ENCODE measurements at regions not wholly inside any gene's neighbourhood (a gene's known extent, or its start where the extent isn't known, plus 50 kb on each side); places are given as distances from the start of the nearest gene placed in this dataset.

GRCh38 chr1:47675721-47676120 lies 237.9 kb downstream of the FOXD2 start:
- ChIA-PET CTCF (no interaction called here), POLR2A (interaction anchor here in 1 of 2 donors (0.6 kb wide), 1 partner anchor 511 kb away, joined by 3 read pairs; no protein-coding TSS in a partner anchor)
- DNase-seq: no peak
- no peaks in the 10 kb centered on the region for H3K4me1 ChIP-seq (ENCODE audit: control insufficient read depth in 1 of 2, extremely low read depth in 1 of 2, insufficient read depth in 2 of 2, low read length in 2 of 2)
- Mint-ChIP-seq H3K4me1 (no peaks in the 10 kb centered on the region), H3K4me3 (no peak overlapping the region), H3K36me3 (no peaks in the 10 kb centered on the region), H3K9me3 (peaks cover 5 to 17% (median 8%) of the 10 kb centered on the region in 3 donors), H3K27me3 (peaks cover 20 to 22% of the 10 kb centered on the region in 2 donors), H3K27ac (no peak overlapping the region)
- no peaks in the 10 kb centered on the region for H3K9me3 ChIP-seq
- H3K27ac ChIP-seq (ENCODE audit: low read length): no peak overlapping the region
- peaks cover 0 to 19% of the 10 kb centered on the region in 2 experiments for H3K27me3 ChIP-seq (replicated peaks in 1 of 2; ENCODE audit: control insufficient read depth in 2 of 2, extremely low read depth in 1 of 2, insufficient read depth in 2 of 2, low read length in 1 of 2)
- ATAC-seq (replicated peaks in 1 of 4): no peak
- 90% methylated on average over 7 of the region's 11 CpGs for WGBS (ENCODE audit: insufficient coverage)
- no peak overlapping the region for H3K4me3 ChIP-seq (ENCODE audit: control insufficient read depth in 1 of 2, extremely low read depth in 1 of 2, low read length in 1 of 2)
- H3K36me3 ChIP-seq (ENCODE audit: control insufficient read depth in 2 of 2, extremely low read depth in 1 of 2, insufficient read depth in 1 of 2, low read length in 1 of 2): no peaks in the 10 kb centered on the region

- DNase-seq: no peak
- peaks cover 0 to 19% of the 10 kb centered on the region in 2 experiments for H3K27me3 ChIP-seq (replicated peaks in 1 of 2; ENCODE audit: control insufficient read depth in 2 of 2, extremely low read depth in 1 of 2, insufficient read depth in 2 of 2, low read length in 1 of 2)
- no peaks in the 10 kb centered on the region for H3K36me3 Mint-ChIP-seq
Observed at GRCh38 chr1:47676311-47677054, 238.6 kb downstream of the FOXD2 start.

GRCh38 chr1:47677241-47677940 lies 239.5 kb downstream of the FOXD2 start:
- ATAC-seq (replicated peaks in 1 of 4) (no peak), DNase-seq (no peak)
- Mint-ChIP-seq H3K4me1 (no peaks in the 10 kb centered on the region), H3K4me3 (no peak overlapping the region), H3K36me3 (no peaks in the 10 kb centered on the region), H3K27me3 (peaks cover 22 to 24% of the 10 kb centered on the region in 2 donors), H3K9me3 (peaks cover 4 to 12% (median 8%) of the 10 kb centered on the region in 3 donors), H3K27ac (no peak overlapping the region)
- ChIA-PET POLR2A (no interaction called here), CTCF (no interaction called here)
- no peaks in the 10 kb centered on the region for H3K9me3 ChIP-seq
- no peaks in the 10 kb centered on the region for H3K36me3 ChIP-seq (ENCODE audit: control insufficient read depth in 2 of 2, extremely low read depth in 1 of 2, insufficient read depth in 1 of 2, low read length in 1 of 2)
- no peaks in the 10 kb centered on the region for H3K4me1 ChIP-seq (ENCODE audit: control insufficient read depth in 1 of 2, extremely low read depth in 1 of 2, insufficient read depth in 2 of 2, low read length in 2 of 2)
- peaks cover 0 to 19% of the 10 kb centered on the region in 2 experiments for H3K27me3 ChIP-seq (replicated peaks in 1 of 2; ENCODE audit: control insufficient read depth in 2 of 2, extremely low read depth in 1 of 2, insufficient read depth in 2 of 2, low read length in 1 of 2)
- WGBS (ENCODE audit: insufficient coverage): 84% methylated on average over 22 of the region's 24 CpGs
- no peak overlapping the region for H3K27ac ChIP-seq (ENCODE audit: low read length)
- H3K4me3 ChIP-seq (ENCODE audit: control insufficient read depth in 1 of 2, extremely low read depth in 1 of 2, low read length in 1 of 2): no peak overlapping the region

More at GRCh38 chr1:47676311-47677054, 238.6 kb downstream of the FOXD2 start:
- WGBS (ENCODE audit: insufficient coverage): 74% methylated on average over 11 of the region's 14 CpGs
- no peak overlapping the region for H3K27ac ChIP-seq (ENCODE audit: low read length)
- H3K4me1 Mint-ChIP-seq: no peaks in the 10 kb centered on the region
- H3K4me3 ChIP-seq (ENCODE audit: control insufficient read depth in 1 of 2, extremely low read depth in 1 of 2, low read length in 1 of 2): no peak overlapping the region
- peaks cover 22% of the 10 kb centered on the region in 2 donors for H3K27me3 Mint-ChIP-seq
- H3K9me3 ChIP-seq: no peaks in the 10 kb centered on the region
- no peaks in the 10 kb centered on the region for H3K4me1 ChIP-seq (ENCODE audit: control insufficient read depth in 1 of 2, extremely low read depth in 1 of 2, insufficient read depth in 2 of 2, low read length in 2 of 2)
- H3K27ac Mint-ChIP-seq: no peak overlapping the region
- no peaks in the 10 kb centered on the region for H3K36me3 ChIP-seq (ENCODE audit: control insufficient read depth in 2 of 2, extremely low read depth in 1 of 2, insufficient read depth in 1 of 2, low read length in 1 of 2)
- ChIA-PET POLR2A (interaction anchor here in 1 of 2 donors (0.6 kb wide), 1 partner anchor 511 kb away, joined by 3 read pairs; no protein-coding TSS in a partner anchor), CTCF (no interaction called here)
- peaks cover 5 to 17% (median 8%) of the 10 kb centered on the region in 3 donors for H3K9me3 Mint-ChIP-seq
- no peak for ATAC-seq (replicated peaks in 1 of 4)
- no peak overlapping the region for H3K4me3 Mint-ChIP-seq

GRCh38 chr1:47678464-47678980 lies 240.7 kb downstream of the FOXD2 start:
- Mint-ChIP-seq H3K27ac (no peak overlapping the region), H3K9me3 (peaks cover 0 to 2% (median 1%) of the 10 kb centered on the region in 3 donors), H3K4me1 (no peaks in the 10 kb centered on the region), H3K36me3 (no peaks in the 10 kb centered on the region), H3K4me3 (no peak overlapping the region), H3K27me3 (peaks cover 21 to 23% of the 10 kb centered on the region in 2 donors)
- ATAC-seq (replicated peaks in 1 of 4): no peak
- Histone ChIP-seq H3K27me3 (replicated peaks in 1 of 2; ENCODE audit: control insufficient read depth in 2 of 2, extremely low read depth in 1 of 2, insufficient read depth in 2 of 2, low read length in 1 of 2) (peaks cover 0 to 19% of the 10 kb centered on the region in 2 experiments), H3K9me3 (no peaks in the 10 kb centered on the region), H3K4me3 (ENCODE audit: control insufficient read depth in 1 of 2, extremely low read depth in 1 of 2, low read length in 1 of 2) (no peak overlapping the region), H3K4me1 (ENCODE audit: control insufficient read depth in 1 of 2, extremely low read depth in 1 of 2, insufficient read depth in 2 of 2, low read length in 2 of 2) (no peaks in the 10 kb centered on the region), H3K36me3 (ENCODE audit: control insufficient read depth in 2 of 2, extremely low read depth in 1 of 2, insufficient read depth in 1 of 2, low read length in 1 of 2) (no peaks in the 10 kb centered on the region), H3K27ac (ENCODE audit: low read length) (no peak overlapping the region)
- POLR2A ChIA-PET: no interaction called here
- WGBS (ENCODE audit: insufficient coverage): 72% methylated on average over 4 of the region's 4 CpGs
- CTCF ChIA-PET: no interaction called here
- DNase-seq: no peak

GRCh38 chr1:47679301-47679791 lies 241.5 kb downstream of the FOXD2 start:
- Histone ChIP-seq H3K9me3 (no peaks in the 10 kb centered on the region), H3K4me3 (ENCODE audit: control insufficient read depth in 1 of 2, extremely low read depth in 1 of 2, low read length in 1 of 2) (no peak overlapping the region), H3K4me1 (ENCODE audit: control insufficient read depth in 1 of 2, extremely low read depth in 1 of 2, insufficient read depth in 2 of 2, low read length in 2 of 2) (no peaks in the 10 kb centered on the region), H3K36me3 (ENCODE audit: control insufficient read depth in 2 of 2, extremely low read depth in 1 of 2, insufficient read depth in 1 of 2, low read length in 1 of 2) (no peaks in the 10 kb centered on the region), H3K27me3 (replicated peaks in 1 of 2; ENCODE audit: control insufficient read depth in 2 of 2, extremely low read depth in 1 of 2, insufficient read depth in 2 of 2, low read length in 1 of 2) (peaks cover 0 to 22% of the 10 kb centered on the region in 2 experiments), H3K27ac (ENCODE audit: low read length) (no peak overlapping the region)
- H3K27ac Mint-ChIP-seq: no peak overlapping the region
- peaks cover 25 to 27% of the 10 kb centered on the region in 2 donors for H3K27me3 Mint-ChIP-seq
- no peak overlapping the region for H3K4me3 Mint-ChIP-seq
- POLR2A ChIA-PET: no interaction called here
- DNase-seq (no peak), ATAC-seq (replicated peaks in 1 of 4) (no peak)
- no peaks in the 10 kb centered on the region for H3K9me3 Mint-ChIP-seq
- no peaks in the 10 kb centered on the region for H3K4me1 Mint-ChIP-seq
- no peaks in the 10 kb centered on the region for H3K36me3 Mint-ChIP-seq
- CTCF ChIA-PET: no interaction called here
- 58% methylated on average over 4 of the region's 6 CpGs for WGBS (ENCODE audit: insufficient coverage)

- no peak for ATAC-seq (replicated peaks in 1 of 4)
Observed at GRCh38 chr1:47679826-47680225, 242.0 kb downstream of the FOXD2 start.

More at GRCh38 chr1:47679826-47680225, 242.0 kb downstream of the FOXD2 start:
- Histone ChIP-seq H3K27me3 (replicated peaks in 1 of 2; ENCODE audit: control insufficient read depth in 2 of 2, extremely low read depth in 1 of 2, insufficient read depth in 2 of 2, low read length in 1 of 2) (peaks cover 0 to 22% of the 10 kb centered on the region in 2 experiments), H3K27ac (ENCODE audit: low read length) (no peak overlapping the region), H3K9me3 (no peaks in the 10 kb centered on the region), H3K4me3 (ENCODE audit: control insufficient read depth in 1 of 2, extremely low read depth in 1 of 2, low read length in 1 of 2) (no peak overlapping the region), H3K4me1 (ENCODE audit: control insufficient read depth in 1 of 2, extremely low read depth in 1 of 2, insufficient read depth in 2 of 2, low read length in 2 of 2) (no peaks in the 10 kb centered on the region), H3K36me3 (ENCODE audit: control insufficient read depth in 2 of 2, extremely low read depth in 1 of 2, insufficient read depth in 1 of 2, low read length in 1 of 2) (no peaks in the 10 kb centered on the region)
- H3K27ac Mint-ChIP-seq: no peak overlapping the region
- ChIA-PET POLR2A (no interaction called here), CTCF (no interaction called here)
- no peaks in the 10 kb centered on the region for H3K36me3 Mint-ChIP-seq
- no peaks in the 10 kb centered on the region for H3K4me1 Mint-ChIP-seq
- no peaks in the 10 kb centered on the region for H3K9me3 Mint-ChIP-seq
- no peak overlapping the region for H3K4me3 Mint-ChIP-seq
- 79% methylated on average over 2 of the region's 7 CpGs for WGBS (ENCODE audit: insufficient coverage)
- DNase-seq: no peak
- H3K27me3 Mint-ChIP-seq: peaks cover 24 to 27% of the 10 kb centered on the region in 2 donors
